HCT116 (cell line): ENCODE measurements at regions not wholly inside any gene's neighbourhood (a gene's known extent, or its start where the extent isn't known, plus 50 kb on each side); places are given as distances from the start of the nearest gene placed in this dataset.

ENCODE experiments used
- ATAC-seq: fragments of 200-7000 bp; cut with Tn5 transposase; 2 replicates; pipeline ENCODE4 v1.9.1; 2020; ENCODE audit warnings: mild to moderate bottlenecking, moderate library complexity
- BruUV-seq: library from RNA; stranded (reverse); fragments of 400-500 nt; replicated peaks from 2 replicates; lab custom pipeline; 2021; lab: Mats Ljungman, UMichigan
- CTCF ChIA-PET: fragments of 300-600 bp; sonication (Branson Sonifier 250); formaldehyde crosslinking; loops from one replicate; lab custom pipeline; 2021; ENCODE audit warnings: antibody characterized with exemption; lab: Charles Lee
- POLR2A ChIA-PET: fragments of 300-600, 350-600 bp; sonication (Branson Sonifier 250); formaldehyde crosslinking; loops from one replicate; lab custom pipeline; 2021; ENCODE audit warnings: antibody characterized with exemption; lab: Charles Lee
- RAD21 ChIA-PET, 2 experiments: fragments of 300-600 bp; sonication (Branson Sonifier 250); formaldehyde crosslinking; loops; one replicate each; lab custom pipeline; 2023; ENCODE audit warnings: low total read pairs in 2 of 2; ENCODE audit not compliant: uncharacterized antibody in 2 of 2, unreplicated experiment in 2 of 2, low non-redundant PET in 1 of 2; lab: Charles Lee
- DNase-seq: peaks from one replicate; pipeline ENCODE4 v3.0.0-alpha.2; 2010; ENCODE audit warnings: low read depth, low spot score
- H2AFZ ChIP-seq: fragments of 200-600 bp; shearing (Covaris generic), sonication (generic); 2 replicates; pipeline ENCODE4 v1.6.1; 2017; ENCODE audit warnings: low read depth, mixed run types, mixed read lengths, antibody characterized with exemption, low read length; ENCODE audit not compliant: poor library complexity, severe bottlenecking
- H3K27ac ChIP-seq: 2 replicates; pipeline ENCODE4 v1.5.1; 2012; ENCODE audit warnings: low read depth, low read length
- H3K27me3 ChIP-seq: fragments of 200-600 bp; sonication (generic); 2 replicates; pipeline ENCODE4 v1.6.1; 2016; ENCODE audit warnings: mixed run types, low read length, mixed read lengths; ENCODE audit not compliant: insufficient read depth
- H3K36me3 ChIP-seq, 2 experiments: fragments of 200-500 bp in 1 of 2; fragments of 200-600 bp in 1 of 2; sonication (Bioruptor generic) in 1 of 2; sonication (generic) in 1 of 2; 2 replicates each; pipeline versions ENCODE4 v1.5.1 to v1.6.1; 2014 to 2016; ENCODE audit warnings: low read length in 2 of 2, inconsistent platforms in 1 of 2, mixed read lengths in 1 of 2, mixed run types in 1 of 2; ENCODE audit not compliant: insufficient read depth in 2 of 2, control insufficient read depth in 1 of 2
- H3K4me1 ChIP-seq, 2 experiments: fragments of 200-600 bp in 1 of 2; sonication (generic) in 1 of 2; 2 replicates each; pipeline versions ENCODE4 v1.5.1 to v1.6.1; 2012 to 2017; ENCODE audit warnings: low read length in 2 of 2, inconsistent platforms in 1 of 2, mild to moderate bottlenecking in 1 of 2, mixed read lengths in 1 of 2, mixed run types in 1 of 2, moderate library complexity in 1 of 2; ENCODE audit not compliant: insufficient read depth in 2 of 2, control insufficient read depth in 1 of 2
- H3K4me2 ChIP-seq: fragments of 200-600 bp; sonication (generic); 2 replicates; pipeline ENCODE4 v1.6.1; 2017; ENCODE audit warnings: mixed run types, low read length, mixed read lengths
- H3K4me3 ChIP-seq, 2 experiments: fragments of 200-600 bp in 1 of 2; sonication (generic) in 1 of 2; replicated peaks in 1 of 2; 2 replicates each; pipeline ENCODE4 v1.5.1; 2011 to 2016; ENCODE audit warnings: low read length in 2 of 2, control low read depth in 1 of 2, low read depth in 1 of 2, mild to moderate bottlenecking in 1 of 2, mixed read lengths in 1 of 2, mixed run types in 1 of 2
- H3K79me2 ChIP-seq: fragments of 200-600 bp; sonication (generic); 2 replicates; pipeline ENCODE4 v1.6.1; 2017; ENCODE audit warnings: mild to moderate bottlenecking, mixed run types, low read length, moderate library complexity, mixed read lengths; ENCODE audit not compliant: insufficient read depth
- H3K9ac ChIP-seq: fragments of 200-600 bp; sonication (generic); 2 replicates; pipeline ENCODE4 v1.6.1; 2016; ENCODE audit warnings: low read length, mixed read lengths
- H3K9me2 ChIP-seq: fragments of 200-600 bp; sonication (generic), shearing (Covaris generic); 2 replicates; pipeline ENCODE4 v1.6.1; 2017; ENCODE audit warnings: mixed run types, mild to moderate bottlenecking, moderate library complexity; ENCODE audit not compliant: insufficient read depth
- H3K9me3 ChIP-seq, 2 experiments: fragments of 200-500 bp in 1 of 2; fragments of 200-600 bp in 1 of 2; sonication (Bioruptor generic) in 1 of 2; sonication (generic) in 1 of 2; 2 replicates each; pipeline ENCODE4 v1.6.1; 2014 to 2017; ENCODE audit warnings: low read length in 2 of 2, mixed read lengths in 2 of 2, inconsistent platforms in 1 of 2, low read depth in 1 of 2, mild to moderate bottlenecking in 1 of 2, mixed run types in 1 of 2, moderate library complexity in 1 of 2; ENCODE audit not compliant: control insufficient read depth in 1 of 2, insufficient read depth in 1 of 2
- H4K20me1 ChIP-seq: fragments of 200-600 bp; sonication (generic), shearing (Covaris generic); 2 replicates; pipeline ENCODE4 v1.6.1; 2017; ENCODE audit warnings: mixed run types, mild to moderate bottlenecking, moderate library complexity; ENCODE audit not compliant: insufficient read depth
- ATF3 ChIP-seq: IDR thresholded peaks from 2 replicates; pipeline ENCODE4 v1.6.1; 2012
- CEBPB ChIP-seq: IDR thresholded peaks from 2 replicates; pipeline ENCODE4 v1.6.1; 2012; ENCODE audit warnings: low read depth
- CTCF ChIP-seq, 3 experiments: fragments of 200-600 bp in 1 of 3; sonication (generic) in 1 of 3; IDR thresholded peaks in 2 of 3; conservative IDR thresholded peaks in 1 of 3; 2 replicates each; pipeline ENCODE4 v1.5.1; 2012 to 2017; ENCODE audit warnings: low read depth in 2 of 3, low read length in 2 of 3, antibody characterized with exemption in 1 of 3, borderline replicate concordance in 1 of 3, control low read depth in 1 of 3, mild to moderate bottlenecking in 1 of 3, mixed read lengths in 1 of 3, mixed run types in 1 of 3, moderate library complexity in 1 of 3; ENCODE audit not compliant: insufficient read depth in 1 of 3
- ELF1 ChIP-seq: IDR thresholded peaks from 2 replicates; pipeline ENCODE4 v1.6.1; 2012; ENCODE audit warnings: low read depth, borderline replicate concordance
- EZH2 ChIP-seq: fragments of 200-600 bp; sonication (generic); IDR thresholded peaks from 2 replicates; pipeline ENCODE4 v1.6.1; 2017; ENCODE audit warnings: antibody characterized with exemption, mixed run types
- EZH2phosphoT487 ChIP-seq: fragments of 200-600 bp; IDR thresholded peaks from 2 replicates; pipeline ENCODE4 v1.6.1; 2018; ENCODE audit warnings: antibody characterized with exemption, borderline replicate concordance
- JUND ChIP-seq: IDR thresholded peaks from 2 replicates; pipeline ENCODE4 v1.6.1; 2012
- MAX ChIP-seq: IDR thresholded peaks from 2 replicates; pipeline ENCODE4 v1.6.1; 2012
- POLR2AphosphoS5 ChIP-seq: IDR thresholded peaks from 2 replicates; pipeline ENCODE4 v1.6.1; 2011; ENCODE audit warnings: mild to moderate bottlenecking, low read depth, low read length, moderate library complexity
- RAD21 ChIP-seq: IDR thresholded peaks from 2 replicates; pipeline ENCODE4 v1.6.1; 2012; ENCODE audit warnings: low read depth, mild to moderate bottlenecking
- SP1 ChIP-seq: IDR thresholded peaks from 2 replicates; pipeline ENCODE4 v1.6.1; 2012; ENCODE audit warnings: low read depth
- SRF ChIP-seq: IDR thresholded peaks from 2 replicates; pipeline ENCODE4 v1.6.1; 2012; ENCODE audit warnings: low read depth
- YY1 ChIP-seq: IDR thresholded peaks from 2 replicates; pipeline ENCODE4 v1.6.1; 2011; ENCODE audit warnings: low read length, low read depth, moderate library complexity, mild to moderate bottlenecking; ENCODE audit not compliant: insufficient replicate concordance; ENCODE audit errors: extremely low read depth
- ZBTB33 ChIP-seq: IDR thresholded peaks from 2 replicates; pipeline ENCODE4 v1.6.1; 2011; ENCODE audit warnings: mild to moderate bottlenecking, low read length, moderate library complexity; ENCODE audit not compliant: insufficient replicate concordance; ENCODE audit errors: extremely low read depth
- ZFX ChIP-seq: fragments of 450-650 bp; IDR thresholded peaks from 2 replicates; pipeline ENCODE4 v1.6.1; 2017
- intact Hi-C: fragments of 100-400 bp; cut with micrococcal nuclease; formaldehyde crosslinking; loops from 2 replicates; pipeline ENCODE4 v1.10.0; 2022

- Histone ChIP-seq H4K20me1 (no peaks in the 10 kb centered on the region), H3K9me3 (no peaks in the 10 kb centered on the region), H3K27me3 (0 out of 2 replicates have a peak, but pooled peaks cover 6% of the 10 kb centered on the region), H3K36me3 (no peaks in the 10 kb centered on the region), H3K4me1 (peaks cover 12 to 29% of the 10 kb centered on the region in 2 experiments), H3K9ac (no peak overlapping the region), H3K79me2 (no peaks in the 10 kb centered on the region), H3K4me3 (no peak overlapping the region), H3K4me2 (no peak overlapping the region), H2AFZ (no peak overlapping the region), H3K9me2 (no peaks in the 10 kb centered on the region), H3K27ac (no peak overlapping the region)
- TF ChIP-seq RAD21 = no peak
- TF ChIP-seq ZFX = no peak
- no peak for TF ChIP-seq YY1
- TF ChIP-seq ZBTB33 = no peak
- TF ChIP-seq SP1 = no peak
- TF ChIP-seq EZH2 = no peak
- no peak for TF ChIP-seq CEBPB
- no peak for TF ChIP-seq JUND
- ChIA-PET RAD21 (no interaction called here), CTCF (interaction anchor here (1.3 kb wide), 1 partner anchor 21 kb away, joined by 3 read pairs; no protein-coding TSS in a partner anchor), POLR2A (no interaction called here)
- intact Hi-C loops = no loop called here
- ATAC-seq = no peak
- no TSS peak for BruUV-seq
- DNase-seq = no peak
Observed at GRCh38 chr22:27130906-27131305, 473.5 kb downstream of the MIAT start.

- Histone ChIP-seq H3K36me3 (no peaks in the 10 kb centered on the region), H3K4me1 (peaks cover 12 to 33% of the 10 kb centered on the region in 2 experiments), H4K20me1 (no peaks in the 10 kb centered on the region), H3K4me2 (no peak overlapping the region), H2AFZ (no peak overlapping the region), H3K27me3 (0 out of 2 replicates have a peak, but pooled peaks cover 6% of the 10 kb centered on the region), H3K9me2 (no peaks in the 10 kb centered on the region), H3K9me3 (no peaks in the 10 kb centered on the region), H3K79me2 (no peaks in the 10 kb centered on the region), H3K27ac (no peak overlapping the region), H3K4me3 (no peak overlapping the region), H3K9ac (no peak overlapping the region)
- ChIA-PET CTCF (interaction anchor here (1.3 kb wide), 1 partner anchor 20 kb away, joined by 3 read pairs; no protein-coding TSS in a partner anchor), RAD21 (no interaction called here), POLR2A (no interaction called here)
- intact Hi-C loops = no loop called here
- ATAC-seq (no peak), DNase-seq (no peak)
- TF ChIP-seq MAX (no peak), SRF (no peak), ZBTB33 (no peak), ELF1 (no peak), CTCF (IDR thresholded peaks at IDR 0.05 in 2 of 3, conservative IDR thresholded peaks at IDR 0.05 in 1 of 3; ENCODE audit: borderline replicate concordance in 1 of 3, insufficient read depth in 1 of 3, low read depth in 2 of 3, low read length in 2 of 3) (no peak), ATF3 (no peak), EZH2phosphoT487 (no peak), POLR2AphosphoS5 (no peak)
- no TSS peak for BruUV-seq
Observed at GRCh38 chr22:27131346-27131745, 474.0 kb downstream of the MIAT start.
